GM12801 (cell line): ENCODE measurements at regions not wholly inside any gene's neighbourhood (a gene's known extent, or its start where the extent isn't known, plus 50 kb on each side); places are given as distances from the start of the nearest gene placed in this dataset.

Experiments
- CTCF ChIP-seq: IDR thresholded peaks from one replicate; pipeline ENCODE4 v1.5.1; 2011; ENCODE audit warnings: control low read depth; ENCODE audit not compliant: insufficient read length; ENCODE audit errors: extremely low read depth

- TF ChIP-seq CTCF: no peak
Measured at GRCh38 chr4:24228692-24229091, 338.8 kb upstream of the PPARGC1A start.

GRCh38 chr4:24226667-24227066, 336.8 kb upstream of the PPARGC1A start:
- no peak for TF ChIP-seq CTCF

- no peak for TF ChIP-seq CTCF
Measured at GRCh38 chr4:24226023-24226422, 336.2 kb upstream of the PPARGC1A start.

GRCh38 chr4:24224446-24224845, 334.6 kb upstream of the PPARGC1A start:
- no peak for TF ChIP-seq CTCF

GRCh38 chr4:24219209-24219608, 329.4 kb upstream of the PPARGC1A start:
- no peak for TF ChIP-seq CTCF

GRCh38 chr4:24218566-24218965, 328.7 kb upstream of the PPARGC1A start:
- no peak for TF ChIP-seq CTCF

GRCh38 chr4:24214796-24215195, 324.9 kb upstream of the PPARGC1A start:
- TF ChIP-seq CTCF: no peak

GRCh38 chr4:24213961-24214360, 324.1 kb upstream of the PPARGC1A start:
- TF ChIP-seq CTCF: no peak
